Stimulated activated CD4-positive, alpha-beta T cell treated with anti-CD3 and anti-CD28 coated beads, Interleukin-4, amount 100 ng/mL, for 48 hours (primary cell): ENCODE measurements at regions not wholly inside any gene's neighbourhood (a gene's known extent, or its start where the extent isn't known, plus 50 kb on each side); places are given as distances from the start of the nearest gene placed in this dataset.

ENCODE experiments used
- DNase-seq, 2 donors: peaks; one replicate each; pipeline ENCODE4 v3.0.0-alpha.2; 2020; ENCODE audit warnings: low read depth in 2 of 2

GRCh38 chr4:60002603-60003337 lies 1197.4 kb upstream of the ADGRL3 start:
- no peak for DNase-seq

DNA sequence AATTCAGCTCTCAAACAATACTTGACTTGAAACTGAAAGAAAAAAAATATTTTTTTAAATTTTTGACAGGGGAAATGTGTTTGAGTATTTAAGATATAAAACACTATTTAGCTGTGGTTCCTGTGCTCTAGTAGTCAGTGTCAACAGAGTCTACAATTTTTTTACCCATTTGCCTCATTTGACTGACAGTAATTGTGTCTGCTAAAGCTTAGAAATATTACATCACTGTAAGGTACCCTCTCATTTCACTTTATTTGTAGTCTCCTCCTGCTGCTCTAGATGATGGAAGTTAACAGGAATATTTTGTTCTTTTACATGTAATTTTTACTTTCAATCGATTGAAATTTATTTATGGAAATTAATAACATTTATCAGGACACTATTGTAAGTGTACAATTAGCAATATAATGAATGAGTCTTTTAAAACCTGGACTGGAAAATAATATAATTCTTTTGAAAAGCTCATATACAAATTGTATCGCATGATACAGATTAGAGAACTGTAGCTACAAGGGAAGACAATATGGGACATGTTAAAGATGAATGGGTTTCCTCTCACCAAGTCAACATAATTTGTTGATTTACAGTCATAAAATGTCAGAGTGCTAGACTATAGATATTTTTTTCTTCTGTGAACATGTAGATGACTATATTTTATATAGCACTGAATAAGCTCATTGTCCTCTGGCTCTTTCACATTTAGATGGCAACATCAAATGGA lies 1186.5 kb upstream of the ADGRL3 start:
- no peak for DNase-seq

- DNase-seq = no peak
These were observed 1183.2 kb upstream of the ADGRL3 start for GRCh38 chr4:60016971-60017370.

GRCh38 chr4:60019180-60019579 lies 1180.9 kb upstream of the ADGRL3 start:
- DNase-seq = no peak

- DNase-seq = no peak
These were observed 1180.2 kb upstream of the ADGRL3 start for GRCh38 chr4:60019946-60020345.

- DNase-seq = no peak
These were observed 1179.7 kb upstream of the ADGRL3 start for GRCh38 chr4:60020389-60020788.

- no peak for DNase-seq
These were observed 1166.3 kb upstream of the ADGRL3 start for GRCh38 chr4:60033826-60034225.

DNA sequence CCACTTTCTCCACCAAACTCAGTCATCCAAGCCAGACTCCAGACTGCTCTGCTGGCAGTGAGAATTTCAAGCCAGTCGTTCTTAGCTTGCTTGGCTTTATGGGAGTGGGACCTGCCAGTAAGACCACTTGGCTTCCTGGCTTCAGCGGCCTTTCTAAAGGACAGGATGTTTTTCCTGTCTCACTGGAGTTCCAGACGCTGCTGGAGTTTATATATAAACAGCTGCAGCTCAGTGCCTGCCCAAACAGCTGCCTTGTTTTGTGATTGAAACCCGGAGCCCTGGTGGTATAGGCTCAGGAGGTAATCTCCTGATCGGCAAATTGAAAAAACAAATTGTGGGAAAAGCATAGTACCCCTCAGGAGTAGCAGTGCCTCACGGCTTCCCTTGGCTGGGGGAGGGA lies 1165.8 kb upstream of the ADGRL3 start:
- DNase-seq = no peak

DNA sequence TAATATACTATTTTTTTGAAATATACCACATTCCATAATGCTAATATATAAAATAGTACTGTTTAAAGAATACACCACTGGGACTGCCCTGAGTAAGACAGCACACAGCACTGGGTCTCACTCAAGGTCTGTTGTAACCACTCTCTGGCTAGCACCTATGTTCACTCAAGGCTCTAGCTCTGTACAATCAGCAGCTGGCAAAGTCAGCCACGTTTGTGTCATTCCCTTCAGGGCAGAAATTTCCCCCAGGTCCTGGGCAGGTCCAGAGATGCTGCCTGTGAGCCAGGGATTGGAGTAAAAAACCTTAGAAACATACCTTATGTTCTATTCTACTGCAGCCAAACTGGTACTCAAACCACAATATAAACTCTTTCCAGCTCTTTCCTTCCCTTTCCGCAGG lies 1160.2 kb upstream of the ADGRL3 start:
- DNase-seq = no peak

- no peak for DNase-seq
These were observed 1157.9 kb upstream of the ADGRL3 start for GRCh38 chr4:60042231-60042652.

- DNase-seq = no peak
These were observed 1157.2 kb upstream of the ADGRL3 start for GRCh38 chr4:60042941-60043340.

DNA sequence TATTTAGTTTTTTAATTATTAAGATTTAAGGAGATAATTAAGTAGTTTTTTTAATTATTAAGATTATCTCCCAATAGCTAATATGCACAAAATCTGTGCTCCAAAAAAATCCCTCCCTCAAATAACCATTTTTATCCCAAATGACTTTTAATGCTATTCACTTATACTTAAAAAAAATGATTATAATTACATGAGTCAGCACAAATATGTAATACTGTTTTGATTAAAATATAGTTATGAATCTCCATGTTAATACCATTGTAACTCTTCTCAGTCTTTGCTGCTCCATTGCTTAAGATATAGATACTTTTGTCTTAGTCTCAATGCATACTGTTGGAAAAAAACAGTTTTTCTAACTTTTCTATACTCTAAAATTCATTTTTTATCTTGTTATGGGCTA lies 1121.1 kb upstream of the ADGRL3 start:
- no peak for DNase-seq

GRCh38 chr4:60081839-60082238 lies 1118.3 kb upstream of the ADGRL3 start:
- DNase-seq = no peak

GRCh38 chr4:60088807-60089486 lies 1111.2 kb upstream of the ADGRL3 start:
- no peak for DNase-seq

DNA sequence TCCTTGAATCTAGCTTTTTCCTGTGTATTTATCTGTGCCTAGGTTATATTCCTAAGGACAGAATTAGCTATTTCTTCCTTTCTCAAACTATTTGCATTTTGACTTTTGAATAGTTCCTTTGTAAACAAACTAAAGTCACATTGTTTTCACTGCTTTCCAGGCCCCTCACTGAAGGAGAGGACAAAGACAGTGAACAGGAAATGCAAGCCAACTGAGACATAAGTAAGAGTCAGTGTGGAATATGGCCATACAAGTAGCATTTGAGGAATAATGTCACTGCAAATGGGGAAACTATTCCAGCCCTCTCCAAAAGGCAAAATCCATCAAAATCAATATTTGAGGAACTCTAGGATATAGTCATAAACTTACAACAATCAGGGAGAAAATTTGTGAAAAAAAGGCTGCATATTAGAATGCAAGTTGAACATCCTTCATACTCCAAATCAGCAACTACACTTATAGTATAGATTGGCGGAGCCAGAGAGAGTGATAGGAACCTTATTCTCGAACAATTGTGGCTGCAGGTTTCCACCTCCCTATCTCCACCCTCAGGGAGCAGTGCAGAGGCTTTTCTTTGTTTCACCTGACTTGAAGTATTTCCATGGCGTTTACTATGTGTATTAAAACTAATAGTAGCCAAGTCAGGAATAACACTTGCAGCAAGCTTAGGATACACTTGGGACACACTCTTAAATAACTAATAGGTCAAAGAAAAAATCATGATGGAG lies 1110.4 kb upstream of the ADGRL3 start:
- DNase-seq = no peak

- DNase-seq = no peak
These were observed 1103.5 kb upstream of the ADGRL3 start for GRCh38 chr4:60096676-60097075.

DNA sequence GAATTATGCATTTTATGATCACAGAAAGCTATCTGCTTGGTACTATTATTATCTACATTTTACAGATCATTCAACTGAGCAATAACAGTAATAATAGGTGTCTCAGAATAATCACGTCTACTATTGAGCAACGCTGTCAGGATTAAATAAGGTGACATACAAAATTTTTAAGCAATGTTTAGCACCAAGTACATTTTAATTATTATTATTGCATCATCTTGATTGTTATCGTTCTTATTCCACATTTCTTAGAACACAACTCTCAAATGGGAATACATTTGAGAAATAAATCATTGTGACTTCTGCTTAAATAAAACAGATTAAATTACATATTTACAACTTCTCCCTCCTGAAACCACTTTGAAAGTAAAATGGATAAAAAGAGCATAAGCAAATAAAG lies 1083.5 kb upstream of the ADGRL3 start:
- DNase-seq = no peak

DNA sequence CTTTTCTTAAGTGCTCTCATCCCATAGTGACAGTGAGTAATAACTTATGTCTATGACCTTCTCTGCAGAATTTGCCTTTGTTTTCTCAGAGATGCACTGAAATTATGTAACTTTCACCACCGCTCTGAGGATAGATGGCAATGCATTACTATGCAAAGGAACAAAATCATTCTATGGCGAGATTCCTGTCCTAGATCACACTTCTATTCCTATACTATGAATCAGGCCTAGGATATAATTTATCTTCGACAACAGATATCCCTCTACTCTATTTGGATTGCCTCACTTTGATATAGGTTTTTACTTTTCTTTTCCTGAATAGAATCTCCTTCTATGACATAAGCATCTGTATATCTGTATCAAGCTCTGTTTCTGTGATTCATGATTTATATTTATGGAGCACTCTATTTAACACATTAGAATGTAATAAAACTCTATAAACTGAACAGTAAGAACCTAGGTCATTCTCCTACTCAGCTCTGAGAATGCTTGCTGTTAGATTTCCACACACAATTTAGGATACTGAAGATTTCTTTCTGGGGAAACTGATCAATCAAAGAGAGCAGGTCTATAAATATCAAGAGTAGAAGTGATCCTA lies 1082.3 kb upstream of the ADGRL3 start:
- DNase-seq = no peak

DNA sequence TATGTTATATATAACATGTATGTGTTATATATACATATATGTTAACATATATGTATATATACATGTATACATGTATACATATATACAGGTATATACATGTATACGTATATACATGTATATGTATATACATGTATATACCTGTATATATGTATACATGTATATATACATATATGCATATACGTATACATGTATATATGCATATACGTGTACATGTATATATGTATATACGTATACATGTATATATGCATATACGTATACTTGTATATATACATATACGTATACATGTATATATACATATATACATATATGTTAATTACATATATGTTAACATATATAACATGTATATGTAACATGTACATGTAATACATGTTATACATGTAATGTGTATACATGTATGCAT lies 1077.3 kb upstream of the ADGRL3 start:
- DNase-seq = no peak

- no peak for DNase-seq
These were observed 1071.2 kb upstream of the ADGRL3 start for GRCh38 chr4:60128888-60129287.

- DNase-seq = no peak
These were observed 1070.4 kb upstream of the ADGRL3 start for GRCh38 chr4:60129740-60130139.

GRCh38 chr4:60133375-60133774 lies 1066.8 kb upstream of the ADGRL3 start:
- no peak for DNase-seq
